A549 (cell line): ENCODE measurements at regions not wholly inside any gene's neighbourhood (a gene's known extent, or its start where the extent isn't known, plus 50 kb on each side); places are given as distances from the start of the nearest gene placed in this dataset.

ENCODE experiments used
- CHD2 ChIP-seq: fragments of 150-350 bp; IDR thresholded peaks from 2 replicates; pipeline ENCODE4 v1.6.1; 2014; ENCODE audit warnings: low read length; ENCODE audit not compliant: partially characterized antibody
- MAFK ChIP-seq: fragments of 450-650 bp; IDR thresholded peaks from 2 replicates; pipeline ENCODE4 v1.6.1; 2014; ENCODE audit not compliant: partially characterized antibody
- MAZ ChIP-seq: fragments of 150-350 bp; IDR thresholded peaks from 2 replicates; pipeline ENCODE4 v1.6.1; 2014; ENCODE audit warnings: antibody characterized with exemption, low read depth, low read length, borderline replicate concordance
- POLR2A ChIP-seq: IDR thresholded peaks from 2 replicates; pipeline ENCODE4 v1.6.1; 2012; ENCODE audit warnings: mild to moderate bottlenecking, low read length
- TF ChIP-seq, protein P1 (sequence below): IDR thresholded peaks from 2 replicates; pipeline ENCODE4 v1.6.1; 2012; ENCODE audit warnings: low read depth, borderline replicate concordance
- TF ChIP-seq, protein P2 (sequence below): fragments of >200 bp; sonication (Bioruptor Twin); formaldehyde crosslinking; IDR thresholded peaks from 3 replicates; pipeline ENCODE4 v1.5.1; 2016
- TF ChIP-seq, protein P3 (sequence below): IDR thresholded peaks from 2 replicates; pipeline ENCODE4 v1.6.1; 2012

DNA sequence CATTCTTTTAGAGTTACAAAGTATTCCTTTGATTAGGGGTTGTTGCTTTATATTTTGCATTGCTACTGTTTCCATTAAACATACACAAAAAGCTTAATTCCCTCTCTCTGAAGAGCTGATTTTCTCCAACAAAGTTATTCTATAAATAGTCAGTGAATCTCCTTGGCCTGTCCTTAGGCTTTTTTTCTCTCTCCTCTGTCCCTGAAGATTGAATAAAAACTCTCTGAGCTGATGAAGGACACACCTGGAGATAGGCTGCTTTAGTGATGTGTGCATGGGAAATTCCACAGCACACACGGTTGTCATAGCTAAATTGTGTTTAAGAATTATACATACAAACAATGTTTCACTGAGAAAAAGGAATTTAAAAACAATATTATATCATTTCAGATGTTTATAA lies 90.5 kb upstream of the TMEM106B start:
- TF ChIP-seq POLR2A: no peak
- TF ChIP-seq, protein P1, sequence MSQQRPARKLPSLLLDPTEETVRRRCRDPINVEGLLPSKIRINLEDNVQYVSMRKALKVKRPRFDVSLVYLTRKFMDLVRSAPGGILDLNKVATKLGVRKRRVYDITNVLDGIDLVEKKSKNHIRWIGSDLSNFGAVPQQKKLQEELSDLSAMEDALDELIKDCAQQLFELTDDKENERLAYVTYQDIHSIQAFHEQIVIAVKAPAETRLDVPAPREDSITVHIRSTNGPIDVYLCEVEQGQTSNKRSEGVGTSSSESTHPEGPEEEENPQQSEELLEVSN: no peak
- no peak for TF ChIP-seq MAZ
- TF ChIP-seq MAFK: no peak
- TF ChIP-seq, protein P2, sequence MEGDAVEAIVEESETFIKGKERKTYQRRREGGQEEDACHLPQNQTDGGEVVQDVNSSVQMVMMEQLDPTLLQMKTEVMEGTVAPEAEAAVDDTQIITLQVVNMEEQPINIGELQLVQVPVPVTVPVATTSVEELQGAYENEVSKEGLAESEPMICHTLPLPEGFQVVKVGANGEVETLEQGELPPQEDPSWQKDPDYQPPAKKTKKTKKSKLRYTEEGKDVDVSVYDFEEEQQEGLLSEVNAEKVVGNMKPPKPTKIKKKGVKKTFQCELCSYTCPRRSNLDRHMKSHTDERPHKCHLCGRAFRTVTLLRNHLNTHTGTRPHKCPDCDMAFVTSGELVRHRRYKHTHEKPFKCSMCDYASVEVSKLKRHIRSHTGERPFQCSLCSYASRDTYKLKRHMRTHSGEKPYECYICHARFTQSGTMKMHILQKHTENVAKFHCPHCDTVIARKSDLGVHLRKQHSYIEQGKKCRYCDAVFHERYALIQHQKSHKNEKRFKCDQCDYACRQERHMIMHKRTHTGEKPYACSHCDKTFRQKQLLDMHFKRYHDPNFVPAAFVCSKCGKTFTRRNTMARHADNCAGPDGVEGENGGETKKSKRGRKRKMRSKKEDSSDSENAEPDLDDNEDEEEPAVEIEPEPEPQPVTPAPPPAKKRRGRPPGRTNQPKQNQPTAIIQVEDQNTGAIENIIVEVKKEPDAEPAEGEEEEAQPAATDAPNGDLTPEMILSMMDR: no peak
- TF ChIP-seq, protein P3, sequence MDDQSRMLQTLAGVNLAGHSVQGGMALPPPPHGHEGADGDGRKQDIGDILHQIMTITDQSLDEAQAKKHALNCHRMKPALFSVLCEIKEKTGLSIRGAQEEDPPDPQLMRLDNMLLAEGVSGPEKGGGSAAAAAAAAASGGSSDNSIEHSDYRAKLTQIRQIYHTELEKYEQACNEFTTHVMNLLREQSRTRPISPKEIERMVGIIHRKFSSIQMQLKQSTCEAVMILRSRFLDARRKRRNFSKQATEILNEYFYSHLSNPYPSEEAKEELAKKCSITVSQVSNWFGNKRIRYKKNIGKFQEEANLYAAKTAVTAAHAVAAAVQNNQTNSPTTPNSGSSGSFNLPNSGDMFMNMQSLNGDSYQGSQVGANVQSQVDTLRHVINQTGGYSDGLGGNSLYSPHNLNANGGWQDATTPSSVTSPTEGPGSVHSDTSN: no peak
- no peak for TF ChIP-seq CHD2
